GM21825 (cell line): ENCODE measurements at regions not wholly inside any gene's neighbourhood (a gene's known extent, or its start where the extent isn't known, plus 50 kb on each side); places are given as distances from the start of the nearest gene placed in this dataset.
"Not testable (repeated sequence)": the region's sequence is repeated elsewhere in the genome, so short reads cannot be mapped to it uniquely, and the experiment has no call there.

Experiments
- ATAC-seq: cut with Tn5 transposase; IDR thresholded peaks from one replicate; pipeline ENCODE4 v1.9.1; 2021; ENCODE audit warnings: mild to moderate bottlenecking, moderate library complexity; ENCODE audit not compliant: unreplicated experiment

DNA sequence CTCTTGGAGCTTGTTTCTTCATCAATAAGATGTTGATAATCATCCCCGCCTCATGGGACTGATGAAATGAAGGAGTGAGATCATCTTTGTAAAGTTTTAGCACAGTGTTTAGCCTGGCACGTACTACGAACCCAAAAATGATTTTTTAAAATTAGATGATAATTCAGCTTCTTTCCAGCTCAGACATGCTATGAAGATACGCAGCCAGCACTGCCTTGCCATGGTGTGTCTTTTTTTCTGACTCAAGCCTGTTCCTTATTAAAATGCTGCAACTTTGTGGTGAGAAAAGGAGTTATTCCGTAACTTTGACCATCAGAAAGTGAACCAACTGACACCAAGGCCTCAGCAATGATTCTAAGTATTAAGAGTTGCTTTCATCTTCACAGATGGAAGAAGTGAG, 269.0 kb downstream of the LTN1 start:
- ATAC-seq = no peak

DNA sequence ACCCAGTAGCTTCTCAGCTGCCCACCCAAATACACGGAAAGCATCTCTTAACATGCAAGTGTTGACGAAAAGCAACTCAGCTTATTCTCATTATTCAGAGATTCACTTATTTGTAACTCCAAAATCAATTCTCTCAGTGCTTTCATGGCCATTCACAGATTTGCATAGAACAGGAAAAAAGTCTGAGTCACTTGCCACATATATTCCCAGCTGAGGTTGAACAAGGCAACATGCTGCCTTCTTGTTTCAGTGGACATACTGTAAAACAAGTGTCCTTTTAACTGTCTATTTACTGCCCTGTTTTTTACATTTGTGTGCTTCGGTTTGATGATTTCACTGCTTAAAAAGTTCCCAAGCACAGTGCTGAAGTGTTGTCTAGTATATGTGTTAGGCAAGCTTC, 273.0 kb downstream of the LTN1 start:
- ATAC-seq = no peak

DNA sequence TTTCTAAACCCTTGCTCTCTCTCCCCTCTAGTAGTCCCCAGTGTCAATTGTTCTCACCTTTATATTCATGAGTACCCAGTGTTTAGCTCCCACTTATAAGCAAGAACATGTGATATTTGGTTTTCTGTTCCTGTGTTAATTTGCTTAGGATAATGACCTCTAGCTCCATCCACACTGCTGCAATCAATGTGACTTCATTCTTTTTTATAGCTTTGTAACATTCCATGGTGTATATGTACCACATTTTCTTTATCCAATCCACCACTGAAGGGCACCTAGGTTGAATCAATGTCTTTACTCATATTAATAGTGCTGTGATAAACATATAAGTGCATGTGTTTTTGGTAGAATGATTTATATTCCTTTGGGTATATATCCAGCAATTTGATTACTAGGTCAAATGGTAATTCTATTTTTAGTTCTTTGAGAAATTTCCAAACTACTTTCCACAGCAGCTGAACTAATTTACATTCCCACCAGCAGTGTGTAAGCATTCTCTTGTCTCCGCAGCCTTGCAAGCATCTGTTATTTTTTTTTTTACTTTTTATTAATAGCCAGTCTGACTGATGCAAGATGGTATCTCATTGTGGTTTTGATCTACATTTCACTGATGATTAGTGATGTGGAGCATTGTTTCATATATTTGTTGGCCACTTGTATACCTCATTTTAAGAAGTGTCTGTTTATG, 277.8 kb downstream of the LTN1 start:
- no peak for ATAC-seq

DNA sequence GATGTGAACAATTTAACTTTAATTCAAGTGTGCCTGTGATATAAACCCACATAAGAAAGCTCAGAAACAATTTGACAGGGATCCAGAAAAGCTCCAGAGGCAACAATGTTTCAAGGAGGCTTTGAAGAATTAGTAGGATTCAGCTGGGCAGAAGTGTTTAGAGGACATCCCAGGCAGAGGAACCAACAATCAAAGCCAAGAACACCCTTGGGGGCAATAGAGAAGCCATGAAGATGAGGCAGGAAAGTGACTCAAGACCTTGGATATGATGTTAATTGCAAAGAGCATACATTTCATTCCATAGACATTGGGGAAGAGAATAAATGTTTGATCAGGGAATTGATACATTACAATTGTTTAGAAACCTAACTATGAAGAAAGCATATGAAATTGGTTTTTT, 280.3 kb downstream of the LTN1 start:
- ATAC-seq = no peak

DNA sequence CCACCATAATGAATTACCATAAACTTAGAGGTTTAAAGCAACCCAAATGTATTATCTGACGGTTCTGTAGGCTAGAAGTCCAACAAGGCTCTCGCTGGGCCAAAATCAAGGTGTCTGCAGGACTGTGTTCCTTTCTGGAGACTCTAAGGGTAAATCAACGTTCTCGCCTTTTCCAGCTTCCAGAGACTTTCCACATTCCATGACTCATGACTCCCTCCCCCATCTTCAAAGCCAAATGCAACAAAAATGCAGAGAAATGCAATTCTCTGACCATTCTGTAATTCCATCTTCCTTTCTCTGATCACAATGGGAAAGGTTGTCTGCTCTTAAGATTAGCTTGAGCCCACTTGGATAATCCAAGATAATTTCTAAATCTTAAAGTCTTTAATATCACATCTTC, 287.1 kb downstream of the LTN1 start:
- ATAC-seq = no peak

DNA sequence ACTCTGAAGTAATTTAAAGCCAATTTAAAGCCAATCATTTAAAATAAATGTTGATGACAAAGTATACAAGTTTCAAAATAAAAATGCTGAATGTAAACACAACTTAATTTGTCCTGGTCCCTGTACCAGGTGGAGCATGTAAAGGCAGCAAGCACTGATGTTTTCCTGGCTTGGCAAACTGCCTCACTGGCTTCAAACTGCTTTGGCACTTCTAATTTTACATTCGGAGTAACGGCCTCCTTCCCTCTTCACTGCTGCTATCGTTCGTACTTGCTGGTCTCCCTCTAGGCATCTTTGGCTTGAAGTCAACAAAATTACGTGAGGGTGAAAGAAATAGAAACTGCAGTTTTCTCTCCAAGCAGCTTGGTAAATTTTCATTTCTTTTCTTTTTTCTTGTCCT, 287.9 kb downstream of the LTN1 start:
- ATAC-seq = no peak

DNA sequence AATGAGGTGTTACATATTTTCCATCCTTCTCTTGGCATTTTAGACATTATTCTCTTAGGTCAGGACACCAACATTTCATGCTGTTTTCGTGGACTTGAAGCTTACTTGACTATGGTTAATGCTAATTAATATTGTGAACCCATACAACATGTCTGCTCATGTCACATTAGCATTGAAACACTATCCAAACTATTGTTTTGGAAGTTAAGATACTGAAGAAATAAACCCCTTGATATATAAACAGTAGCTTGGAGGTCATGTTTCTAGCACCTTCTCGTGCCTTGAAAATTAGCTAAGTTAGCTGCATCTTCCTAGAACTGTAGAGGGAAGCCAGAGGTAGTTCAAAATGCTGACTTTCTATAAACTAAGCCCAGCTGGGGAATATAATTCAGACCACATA, 288.8 kb downstream of the LTN1 start:
- no peak for ATAC-seq

DNA sequence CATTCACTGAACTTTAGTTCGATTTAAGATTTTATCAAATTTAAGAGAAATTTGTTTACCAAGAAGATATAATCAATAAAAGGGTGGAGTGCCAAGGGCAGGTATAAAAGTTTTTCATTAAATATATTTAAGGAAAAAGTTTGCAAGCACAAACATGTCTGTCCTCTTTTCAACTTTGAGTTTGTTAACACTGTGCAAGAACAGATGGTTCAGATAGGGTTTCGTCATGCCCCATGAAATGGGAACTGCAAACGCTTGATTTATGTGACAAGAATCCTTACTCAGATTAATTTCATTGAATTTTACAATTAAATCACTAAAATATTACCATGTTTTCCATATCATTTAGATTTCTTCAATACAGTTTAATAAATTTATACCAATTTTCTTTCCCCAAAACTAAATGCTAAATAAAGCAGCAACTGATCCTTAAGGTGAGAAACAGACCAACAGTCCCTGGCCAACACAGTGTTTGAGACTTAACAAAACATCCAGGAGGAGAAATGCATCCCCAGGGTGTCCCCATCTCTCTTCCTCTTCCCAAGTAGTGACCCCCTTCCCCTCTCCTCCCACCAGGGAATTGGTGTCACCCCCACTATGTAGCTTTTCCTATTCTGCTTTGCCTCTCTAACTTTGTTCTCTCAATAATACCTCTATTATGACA, 292.9 kb downstream of the LTN1 start:
- ATAC-seq = no peak

DNA sequence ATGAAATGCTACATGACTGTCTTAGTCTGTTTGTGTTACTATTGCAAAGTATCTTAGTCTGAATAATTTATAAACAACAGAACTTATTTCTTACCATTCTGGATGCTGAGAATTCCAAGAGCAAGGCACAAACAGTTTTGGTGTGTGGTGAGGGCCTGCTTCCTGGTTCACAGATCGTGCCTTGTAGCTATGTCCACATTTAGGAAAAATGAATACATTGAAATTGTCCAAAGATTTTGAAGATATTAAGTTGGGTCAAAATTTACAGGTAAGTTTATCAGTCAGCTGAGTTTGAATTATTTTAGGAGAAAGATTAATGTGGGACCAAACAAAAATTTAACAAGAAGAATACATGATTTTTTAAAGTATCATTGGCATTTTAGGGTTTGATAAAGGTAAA, 293.5 kb downstream of the LTN1 start:
- no peak for ATAC-seq

DNA sequence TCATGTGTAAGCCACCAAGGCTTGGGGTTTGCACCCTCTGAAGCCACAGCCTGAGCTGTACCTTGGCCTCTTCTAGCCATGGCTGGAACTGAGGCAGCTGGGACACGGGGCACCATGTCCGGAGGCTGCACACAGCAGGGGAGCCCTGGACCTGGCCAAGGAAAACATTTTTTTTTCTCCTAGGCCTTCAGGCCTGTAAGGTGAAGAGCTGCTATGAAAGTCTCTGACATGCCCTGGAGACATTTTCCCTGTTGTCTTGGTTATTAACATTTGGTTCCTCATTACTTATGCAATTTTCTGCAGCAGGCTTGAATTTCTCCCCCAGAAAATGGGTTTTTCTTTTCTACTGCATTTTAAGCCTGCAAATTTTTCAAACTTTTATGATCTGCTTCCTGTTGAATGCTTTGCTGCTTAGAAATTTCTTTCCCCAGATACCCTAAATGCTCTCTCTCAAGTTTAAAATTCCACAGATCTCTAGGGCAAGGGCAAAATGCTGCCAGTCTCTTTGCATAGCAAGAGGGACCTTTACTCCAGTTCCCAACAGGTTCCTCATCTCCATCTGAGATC, 295.8 kb downstream of the LTN1 start:
- no peak for ATAC-seq

DNA sequence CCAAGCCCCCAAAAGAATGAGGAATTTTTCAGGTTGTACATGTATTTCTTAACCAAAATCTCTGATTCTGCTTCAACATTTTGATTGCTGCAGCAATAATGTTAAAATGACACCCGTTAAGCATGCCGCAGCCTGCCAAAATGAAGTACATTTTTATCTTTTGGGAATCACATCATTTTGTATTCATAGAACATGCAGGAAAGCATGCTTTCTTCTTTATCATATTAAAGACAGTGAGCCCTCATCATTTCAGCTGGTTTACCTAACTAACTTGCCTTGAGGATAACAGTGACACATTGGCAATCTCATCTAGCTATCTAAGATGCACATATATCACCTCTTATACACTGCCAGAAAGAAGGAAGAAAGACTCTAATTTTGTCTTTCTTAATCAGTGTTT, 299.2 kb downstream of the LTN1 start:
- no peak for ATAC-seq

DNA sequence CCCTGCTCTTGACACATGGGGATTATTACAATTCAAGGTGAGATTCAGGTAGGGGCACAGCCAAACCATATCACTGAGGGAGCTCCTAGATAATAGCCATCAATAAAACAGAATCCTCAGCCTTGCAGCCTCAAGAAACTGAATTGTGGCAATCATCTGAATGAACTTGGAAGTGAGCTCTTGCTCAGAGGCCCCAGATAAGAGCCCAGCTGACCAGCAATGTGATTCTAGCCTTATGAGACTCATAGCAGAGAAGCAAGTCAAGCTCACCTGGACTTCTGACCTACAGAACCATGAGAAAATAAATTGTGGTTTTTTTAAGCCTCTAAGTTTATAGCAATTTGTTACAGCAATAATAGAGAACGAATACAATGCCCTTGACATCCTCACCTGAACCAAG, 302.5 kb downstream of the LTN1 start:
- ATAC-seq = no peak

DNA sequence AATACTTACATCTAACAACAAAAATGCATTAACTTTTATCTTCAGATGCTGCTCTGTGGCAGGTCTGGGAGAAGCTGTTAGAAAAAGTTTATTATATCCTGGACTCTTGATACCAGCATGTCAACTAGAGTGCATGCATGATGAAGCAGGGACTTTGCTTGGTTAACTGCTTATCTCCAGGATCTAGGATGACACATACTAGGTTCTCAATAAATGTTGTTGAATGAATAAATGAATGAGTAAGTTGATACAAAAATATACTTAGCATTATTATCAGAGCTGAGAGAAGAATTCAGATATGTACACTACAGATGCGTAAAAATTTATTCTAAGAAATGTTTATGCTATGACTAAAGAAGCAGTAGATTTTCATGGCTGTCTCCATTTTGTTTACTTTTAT, 304.3 kb downstream of the LTN1 start:
- ATAC-seq = no peak

DNA sequence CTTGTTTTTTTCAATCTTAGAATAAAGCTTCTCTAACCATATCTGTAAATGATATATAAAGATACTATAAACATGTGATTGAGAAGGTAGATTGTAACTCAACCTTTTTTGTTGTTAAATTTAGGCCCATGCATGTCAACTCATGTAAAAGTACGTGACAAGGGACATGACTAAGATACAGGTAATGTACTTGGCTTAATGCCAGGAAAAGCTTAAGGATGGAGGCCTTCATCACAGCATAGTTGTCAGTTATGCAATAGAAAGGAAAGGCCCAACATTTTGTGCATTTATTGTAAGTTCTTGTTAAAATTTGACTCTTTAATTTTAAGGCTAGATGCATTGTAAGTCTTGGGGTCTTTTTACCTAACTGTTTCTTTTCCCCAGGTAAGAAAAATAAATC, 305.1 kb downstream of the LTN1 start:
- ATAC-seq = no peak

DNA sequence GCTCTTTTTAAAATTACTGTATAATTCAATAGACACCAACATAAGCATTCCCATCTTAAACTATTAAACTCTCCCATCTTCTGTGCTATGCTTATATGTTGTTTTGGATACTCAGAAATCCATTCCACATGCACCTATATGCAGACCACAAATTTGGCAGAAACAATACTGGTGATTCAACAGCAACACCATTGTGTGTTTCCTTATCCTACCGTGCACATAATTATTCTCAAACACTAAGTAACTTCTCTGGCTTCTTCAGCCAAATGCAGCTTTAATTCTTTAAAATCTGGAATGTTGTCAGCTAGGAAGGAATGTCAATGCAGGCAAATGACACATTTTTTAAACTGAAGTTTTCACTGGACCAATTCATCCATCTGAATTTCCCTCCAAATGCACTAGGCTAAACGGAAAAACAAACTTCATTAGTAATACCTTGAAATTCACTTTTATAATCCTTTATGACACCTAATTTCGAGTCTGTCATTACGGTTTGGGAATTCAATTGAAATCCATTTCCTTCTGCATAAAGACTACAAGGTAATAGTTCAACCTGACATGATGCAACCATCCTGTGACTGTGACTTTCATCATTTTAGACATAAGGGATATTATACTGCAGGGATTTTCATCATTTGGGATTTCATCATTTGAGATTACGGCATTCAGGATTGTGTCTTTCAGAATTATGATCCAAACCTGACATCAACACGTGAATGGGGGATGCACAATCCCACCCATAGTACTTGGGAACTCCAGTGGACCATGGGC, 308.5 kb downstream of the LTN1 start:
- no peak for ATAC-seq

DNA sequence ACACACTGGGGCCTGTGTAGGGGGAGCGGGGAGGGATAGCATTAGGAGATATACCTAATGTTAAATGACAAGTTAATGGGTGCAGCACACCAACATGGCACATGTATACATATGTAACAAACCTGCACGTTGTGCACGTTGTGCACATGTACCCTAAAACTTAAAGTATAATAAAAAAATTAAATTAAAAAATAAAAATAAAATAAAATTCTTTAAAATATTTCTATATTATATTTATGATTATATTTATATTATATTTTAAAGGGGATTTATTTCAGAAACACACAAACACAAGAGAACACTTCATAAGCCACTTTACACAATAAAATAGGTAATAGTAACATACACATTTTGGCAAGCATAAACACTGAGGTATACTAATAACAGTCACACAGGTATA, 309.8 kb downstream of the LTN1 start:
- not testable (repeated sequence) for ATAC-seq

DNA sequence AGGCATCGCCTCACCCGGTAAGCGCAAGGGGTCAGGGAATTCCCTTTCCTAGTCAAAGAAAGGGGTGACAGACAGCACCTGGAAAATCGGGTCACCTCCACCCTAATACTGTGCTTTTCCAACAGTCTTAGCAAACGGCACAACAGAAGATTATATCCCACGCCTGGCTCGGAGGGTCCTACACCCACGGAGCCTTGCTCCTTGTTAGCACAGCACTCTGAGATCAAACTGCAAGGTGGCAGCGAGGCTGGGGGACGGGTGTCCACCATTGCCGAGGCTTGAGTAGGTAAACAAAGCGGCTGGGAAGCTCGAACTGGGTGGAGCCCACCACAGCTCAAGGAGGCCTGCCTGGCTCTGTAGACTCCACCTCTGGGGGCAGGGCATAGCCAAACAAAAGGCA, 315.6 kb downstream of the LTN1 start:
- not testable (repeated sequence) for ATAC-seq

DNA sequence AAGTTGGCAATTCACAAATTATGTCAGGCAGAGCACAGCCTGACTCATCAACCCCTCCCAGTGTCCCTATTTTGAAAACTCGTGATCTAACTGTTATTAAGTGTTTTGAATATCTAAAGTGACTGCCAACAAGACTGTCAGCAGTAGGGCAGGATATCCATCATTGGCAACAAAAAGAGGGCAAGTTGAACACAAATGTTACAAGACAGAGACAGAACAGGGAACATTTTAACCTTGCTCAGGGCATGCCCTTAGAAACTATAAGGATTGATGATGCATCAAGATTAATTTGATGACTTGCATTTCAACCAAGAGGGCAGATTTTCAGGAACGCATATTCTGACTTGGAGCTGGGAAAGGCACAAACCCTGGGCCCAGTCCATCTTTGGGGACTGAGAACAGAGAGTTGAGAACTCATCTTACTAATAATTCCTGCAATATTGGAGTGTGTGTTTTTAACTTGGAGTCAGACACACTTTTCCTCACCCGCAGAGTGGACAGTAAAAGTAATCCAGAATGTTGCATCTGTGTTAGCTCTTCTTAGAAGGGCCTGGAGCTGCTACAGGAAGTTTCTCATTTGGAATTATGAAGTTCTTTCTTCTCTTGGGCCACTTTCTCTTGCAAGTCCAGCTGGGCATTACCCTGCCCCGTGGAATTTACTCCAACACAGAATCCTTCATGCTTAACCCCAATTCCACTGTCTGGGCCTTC, 317.2 kb downstream of the LTN1 start:
- no peak for ATAC-seq

DNA sequence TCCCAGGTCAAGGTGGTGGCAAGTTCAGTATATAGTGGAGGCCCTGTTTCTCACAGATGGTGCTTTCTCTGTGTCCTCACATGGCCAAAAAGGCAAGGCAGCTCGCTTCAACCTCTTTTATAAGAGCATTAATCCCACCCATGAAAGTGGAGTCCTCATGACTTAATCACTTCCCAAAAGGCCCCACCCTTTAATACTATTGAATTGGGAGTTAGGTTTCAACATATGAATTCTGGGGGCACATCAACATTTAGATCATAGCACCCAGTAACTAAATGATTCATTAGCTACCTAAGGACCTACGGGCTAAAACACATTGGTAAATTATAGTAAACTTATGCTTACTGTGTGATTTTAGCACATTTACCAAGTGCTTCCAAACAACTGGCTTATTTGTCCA, 317.9 kb downstream of the LTN1 start:
- ATAC-seq = no peak

DNA sequence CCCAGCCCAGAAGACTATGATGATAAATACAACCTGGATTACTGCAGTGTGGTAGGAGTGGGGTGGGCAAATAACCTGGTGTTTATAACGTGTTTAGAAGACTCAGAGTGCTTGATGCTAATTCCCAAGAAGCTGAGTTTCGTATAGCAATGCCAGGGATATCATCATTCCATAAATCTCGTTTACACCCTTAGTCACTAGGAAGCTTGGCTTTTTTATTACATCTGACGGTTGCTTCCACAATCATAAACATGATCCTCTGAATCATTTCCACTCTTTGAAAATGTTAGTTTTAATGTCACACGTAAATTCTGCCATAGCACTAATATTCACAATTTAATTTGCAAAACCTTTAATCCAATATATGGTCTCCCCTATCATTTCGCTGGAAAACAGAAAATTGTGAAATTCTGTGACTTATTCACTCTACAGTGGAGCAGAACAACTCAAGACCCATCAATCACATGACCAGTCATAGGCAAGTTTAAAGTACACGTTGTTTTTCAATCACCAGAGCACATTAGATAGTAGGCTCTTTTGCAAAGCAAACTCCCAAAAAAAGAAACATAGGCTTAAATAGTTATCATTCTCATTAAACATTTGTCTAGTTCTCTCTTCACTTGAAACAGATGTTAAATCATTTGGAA, 321.0 kb downstream of the LTN1 start:
- ATAC-seq = no peak
